SK-N-SH treated with all-trans-retinoic acid at 6 μM for 48 hours (cell line): ENCODE measurements at regions not wholly inside any gene's neighbourhood (a gene's known extent, or its start where the extent isn't known, plus 50 kb on each side); places are given as distances from the start of the nearest gene placed in this dataset.

ENCODE experiments used
- ATAC-seq: fragments of 200-7000 bp; cut with Tn5 transposase; 3 replicates; pipeline ENCODE4 v1.9.1; 2020; ENCODE audit warnings: mild to moderate bottlenecking, moderate library complexity
- ARNTL ChIP-seq: fragments of 450-650 bp; formaldehyde crosslinking; IDR thresholded peaks from 2 replicates; pipeline ENCODE4 v1.5.0; 2020; ENCODE audit warnings: low read depth, mild to moderate bottlenecking, moderate library complexity, borderline replicate concordance
- BACH2 ChIP-seq: fragments of 250-450 bp; sonication (Bioruptor Pico); IDR thresholded peaks from 2 replicates; pipeline ENCODE4 v1.9.0; 2021; ENCODE audit warnings: mild to moderate bottlenecking, borderline replicate concordance
- ESRRG ChIP-seq: fragments of 250-450 bp; sonication (Bioruptor Pico); IDR thresholded peaks from 2 replicates; pipeline ENCODE4 v1.6.1; 2021; ENCODE audit warnings: mild to moderate bottlenecking
- ISL1 ChIP-seq: fragments of 250-450 bp; sonication (Bioruptor Pico); IDR thresholded peaks from 2 replicates; pipeline ENCODE4 v2.1.2; 2022; ENCODE audit warnings: mild to moderate bottlenecking, moderate library complexity
- OSR1 ChIP-seq: fragments of 250-450 bp; sonication (Bioruptor Pico); IDR thresholded peaks from 2 replicates; pipeline ENCODE4 v1.8.0; 2022; ENCODE audit warnings: moderate library complexity, mild to moderate bottlenecking, inconsistent platforms
- PPARA ChIP-seq: fragments of 250-450 bp; sonication (Bioruptor Pico); IDR thresholded peaks from 2 replicates; pipeline ENCODE4 v1.5.0; 2020; ENCODE audit warnings: mild to moderate bottlenecking, borderline replicate concordance
- TCF4 ChIP-seq: fragments of 250-450 bp; sonication (Bioruptor Pico); IDR thresholded peaks from 2 replicates; pipeline ENCODE4 v1.8.0; 2021; ENCODE audit warnings: mild to moderate bottlenecking, moderate library complexity, borderline replicate concordance
- ZC3H10 ChIP-seq: fragments of 250-450 bp; sonication (Bioruptor Pico); IDR thresholded peaks from 2 replicates; pipeline ENCODE4 v1.5.1; 2021; ENCODE audit warnings: mild to moderate bottlenecking, moderate library complexity
- ZFP3 ChIP-seq: fragments of 250-450 bp; sonication (Bioruptor Pico); IDR thresholded peaks from 2 replicates; pipeline ENCODE4 v1.5.0; 2020; ENCODE audit warnings: mild to moderate bottlenecking, moderate library complexity
- ZNF70 ChIP-seq: fragments of 450-650 bp; formaldehyde crosslinking; IDR thresholded peaks from 2 replicates; pipeline ENCODE4 v1.5.0; 2020; ENCODE audit warnings: mild to moderate bottlenecking, moderate library complexity
- ZNF8 ChIP-seq: fragments of 450-650 bp; formaldehyde crosslinking; IDR thresholded peaks from 2 replicates; pipeline ENCODE4 v1.5.0; 2020; ENCODE audit warnings: mild to moderate bottlenecking, moderate library complexity
- TF ChIP-seq, protein P1 (sequence below): fragments of 250-450 bp; sonication (Bioruptor Pico); IDR thresholded peaks from 2 replicates; pipeline ENCODE4 v1.8.0; 2021; ENCODE audit warnings: low read depth, mild to moderate bottlenecking, moderate library complexity, borderline replicate concordance
- TF ChIP-seq, protein P2 (sequence below): fragments of 250-450 bp; sonication (Bioruptor Pico); IDR thresholded peaks from 2 replicates; pipeline ENCODE4 v1.5.1; 2020; ENCODE audit warnings: low read depth, mild to moderate bottlenecking, moderate library complexity
- TF ChIP-seq, protein P3 (sequence below): fragments of 250-450 bp; sonication (Bioruptor Pico); IDR thresholded peaks from 2 replicates; pipeline ENCODE4 v1.5.0; 2020; ENCODE audit warnings: mild to moderate bottlenecking, moderate library complexity
- TF ChIP-seq, protein P4 (sequence below): fragments of 250-450 bp; sonication (Bioruptor Pico); IDR thresholded peaks from 2 replicates; pipeline ENCODE4 v1.8.0; 2020; ENCODE audit warnings: mild to moderate bottlenecking, moderate library complexity, borderline replicate concordance

DNA sequence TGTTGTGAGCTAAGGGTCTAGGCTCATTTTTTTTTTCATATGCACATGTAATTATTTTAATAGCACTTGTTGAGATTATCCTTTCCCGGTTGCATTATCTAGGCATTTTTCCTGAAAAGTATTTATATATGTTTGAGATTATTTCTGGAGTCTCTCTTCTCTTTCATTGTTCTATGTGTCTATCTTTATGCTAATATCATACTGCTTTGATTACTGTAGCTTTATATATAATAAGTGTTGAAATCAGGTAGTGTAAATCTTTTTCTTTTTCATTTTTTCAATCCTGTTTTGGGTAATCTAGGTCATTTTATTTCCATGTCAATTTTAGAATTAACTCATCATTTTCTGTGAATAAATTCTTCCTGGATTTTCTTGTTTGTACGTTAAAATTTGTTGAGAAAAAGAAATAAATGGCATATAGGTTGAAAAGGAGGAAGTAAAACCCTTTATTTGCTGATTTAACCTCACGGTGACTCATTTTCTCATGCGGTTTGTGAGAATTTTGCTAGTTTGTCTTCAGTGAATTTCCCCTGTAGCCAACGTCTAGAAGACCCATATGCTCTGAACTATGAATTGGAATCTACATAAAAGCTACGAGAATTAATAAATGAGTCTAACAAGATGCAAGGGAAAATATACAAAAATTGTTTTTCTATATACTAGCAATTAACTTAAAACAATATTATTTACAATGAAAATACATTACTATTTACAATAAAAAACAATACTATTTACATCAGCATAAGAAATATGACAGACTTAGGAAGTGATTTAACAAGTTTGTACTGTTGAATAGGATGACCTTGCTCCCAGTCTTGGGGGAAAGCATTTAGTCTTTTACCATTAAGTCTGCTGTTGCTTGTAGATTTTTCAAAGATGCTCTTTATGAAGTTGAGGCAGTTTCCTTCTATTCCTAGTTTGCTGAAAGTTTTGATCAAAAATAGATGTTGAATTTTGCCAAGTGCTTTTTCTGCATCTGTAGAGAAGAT is 105.0 kb downstream of the SNAPC1 start:
- no peak for ATAC-seq
- TF ChIP-seq ZNF8 (CRISPR knock-in tag) (no peak), ARNTL (CRISPR knock-in tag) (no peak)

DNA sequence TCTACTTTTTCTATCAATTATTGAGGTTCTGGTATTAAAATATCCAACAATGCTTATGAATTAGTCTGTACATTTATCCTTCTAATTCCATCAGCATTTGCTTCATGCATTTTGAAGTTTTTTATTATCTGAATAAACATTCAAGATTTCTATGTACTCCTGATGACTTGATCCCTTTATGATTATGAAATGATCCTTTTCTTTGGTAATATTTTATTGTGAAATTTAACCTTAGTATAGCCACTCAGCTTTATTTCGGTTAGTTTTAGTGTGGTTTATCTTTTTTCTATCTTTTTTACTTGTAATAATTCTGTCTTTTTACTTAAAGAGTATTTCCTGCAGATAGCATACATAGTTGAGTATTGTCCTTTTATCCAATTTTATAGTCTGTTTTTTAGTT is 106.6 kb downstream of the SNAPC1 start:
- TF ChIP-seq, protein P1, sequence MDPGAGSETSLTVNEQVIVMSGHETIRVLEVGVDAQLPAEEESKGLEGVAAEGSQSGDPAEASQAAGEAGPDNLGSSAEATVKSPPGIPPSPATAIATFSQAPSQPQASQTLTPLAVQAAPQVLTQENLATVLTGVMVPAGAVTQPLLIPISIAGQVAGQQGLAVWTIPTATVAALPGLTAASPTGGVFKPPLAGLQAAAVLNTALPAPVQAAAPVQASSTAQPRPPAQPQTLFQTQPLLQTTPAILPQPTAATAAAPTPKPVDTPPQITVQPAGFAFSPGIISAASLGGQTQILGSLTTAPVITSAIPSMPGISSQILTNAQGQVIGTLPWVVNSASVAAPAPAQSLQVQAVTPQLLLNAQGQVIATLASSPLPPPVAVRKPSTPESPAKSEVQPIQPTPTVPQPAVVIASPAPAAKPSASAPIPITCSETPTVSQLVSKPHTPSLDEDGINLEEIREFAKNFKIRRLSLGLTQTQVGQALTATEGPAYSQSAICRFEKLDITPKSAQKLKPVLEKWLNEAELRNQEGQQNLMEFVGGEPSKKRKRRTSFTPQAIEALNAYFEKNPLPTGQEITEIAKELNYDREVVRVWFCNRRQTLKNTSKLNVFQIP (CRISPR knock-in tag), result no peak
- TF ChIP-seq, protein P2, sequence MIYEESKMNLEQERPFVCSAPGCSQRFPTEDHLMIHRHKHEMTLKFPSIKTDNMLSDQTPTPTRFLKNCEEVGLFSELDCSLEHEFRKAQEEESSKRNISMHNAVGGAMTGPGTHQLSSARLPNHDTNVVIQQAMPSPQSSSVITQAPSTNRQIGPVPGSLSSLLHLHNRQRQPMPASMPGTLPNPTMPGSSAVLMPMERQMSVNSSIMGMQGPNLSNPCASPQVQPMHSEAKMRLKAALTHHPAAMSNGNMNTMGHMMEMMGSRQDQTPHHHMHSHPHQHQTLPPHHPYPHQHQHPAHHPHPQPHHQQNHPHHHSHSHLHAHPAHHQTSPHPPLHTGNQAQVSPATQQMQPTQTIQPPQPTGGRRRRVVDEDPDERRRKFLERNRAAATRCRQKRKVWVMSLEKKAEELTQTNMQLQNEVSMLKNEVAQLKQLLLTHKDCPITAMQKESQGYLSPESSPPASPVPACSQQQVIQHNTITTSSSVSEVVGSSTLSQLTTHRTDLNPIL (CRISPR knock-in tag), result no peak
- no peak for TF ChIP-seq BACH2 (CRISPR knock-in tag)
- TF ChIP-seq ISL1 (CRISPR knock-in tag), result no peak
- ATAC-seq, result no peak

DNA sequence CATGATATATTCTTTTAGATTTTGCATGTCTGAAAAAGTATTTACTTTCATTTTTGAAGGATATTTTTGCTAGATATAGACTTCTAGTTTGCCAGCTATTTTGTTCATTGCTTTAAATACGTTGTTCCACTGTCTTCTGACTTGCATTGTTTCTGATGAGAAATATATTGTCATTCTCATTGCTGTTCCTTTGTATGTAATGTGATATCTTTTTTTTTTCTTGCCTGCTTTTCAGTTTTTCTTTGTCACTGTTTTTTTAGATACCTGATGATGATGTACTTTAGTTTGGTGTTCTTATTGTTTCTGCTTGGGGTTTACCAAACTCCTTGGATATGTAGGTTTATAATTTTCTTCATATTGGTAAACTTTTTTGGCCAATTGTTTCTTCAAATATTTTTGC is 107.9 kb downstream of the SNAPC1 start:
- ATAC-seq, result no peak
- TF ChIP-seq ISL1 (CRISPR knock-in tag), result no peak

DNA sequence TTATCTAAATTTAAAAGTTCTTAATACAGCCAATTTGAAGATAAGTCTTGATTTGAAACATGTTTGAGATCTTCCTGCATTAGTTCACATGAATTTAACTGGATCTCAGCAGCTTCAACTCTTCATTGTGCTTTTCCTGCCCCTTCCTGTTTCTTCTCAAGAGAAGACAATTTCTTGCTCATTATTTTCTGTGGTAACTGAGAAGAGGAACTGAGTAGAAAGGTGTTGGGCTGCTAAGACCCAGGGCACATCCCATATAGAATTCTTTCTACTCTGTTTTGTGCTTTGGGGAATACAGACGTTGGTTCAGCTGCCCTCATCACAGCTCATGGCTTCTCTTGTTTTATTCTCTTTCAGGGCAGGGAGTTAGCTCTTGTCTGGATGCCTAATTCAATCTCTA is 110.2 kb downstream of the SNAPC1 start:
- ATAC-seq, result no peak

DNA sequence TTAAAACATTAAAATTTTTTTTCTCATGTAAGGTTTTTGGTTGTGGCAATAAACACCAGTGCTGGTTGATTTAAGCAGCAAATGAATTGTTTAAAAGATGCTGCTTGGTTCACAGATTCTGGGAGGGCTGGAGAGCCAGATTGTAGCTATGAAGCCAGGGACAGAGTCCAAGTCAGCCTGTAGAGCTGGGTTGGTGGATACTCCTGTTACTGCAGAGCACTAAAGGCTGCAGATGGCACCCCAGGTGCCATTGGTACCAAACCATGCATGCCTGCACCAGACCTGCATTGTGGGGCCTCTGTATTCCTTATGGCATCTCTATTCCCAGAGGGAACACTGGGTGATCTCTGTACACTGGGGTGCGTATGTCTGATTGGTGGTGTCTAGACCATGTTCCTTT is 113.3 kb downstream of the SNAPC1 start:
- TF ChIP-seq BACH2 (CRISPR knock-in tag) (no peak), ESRRG (CRISPR knock-in tag) (no peak), ZNF8 (CRISPR knock-in tag) (no peak), OSR1 (CRISPR knock-in tag) (no peak)
- TF ChIP-seq, protein P3, sequence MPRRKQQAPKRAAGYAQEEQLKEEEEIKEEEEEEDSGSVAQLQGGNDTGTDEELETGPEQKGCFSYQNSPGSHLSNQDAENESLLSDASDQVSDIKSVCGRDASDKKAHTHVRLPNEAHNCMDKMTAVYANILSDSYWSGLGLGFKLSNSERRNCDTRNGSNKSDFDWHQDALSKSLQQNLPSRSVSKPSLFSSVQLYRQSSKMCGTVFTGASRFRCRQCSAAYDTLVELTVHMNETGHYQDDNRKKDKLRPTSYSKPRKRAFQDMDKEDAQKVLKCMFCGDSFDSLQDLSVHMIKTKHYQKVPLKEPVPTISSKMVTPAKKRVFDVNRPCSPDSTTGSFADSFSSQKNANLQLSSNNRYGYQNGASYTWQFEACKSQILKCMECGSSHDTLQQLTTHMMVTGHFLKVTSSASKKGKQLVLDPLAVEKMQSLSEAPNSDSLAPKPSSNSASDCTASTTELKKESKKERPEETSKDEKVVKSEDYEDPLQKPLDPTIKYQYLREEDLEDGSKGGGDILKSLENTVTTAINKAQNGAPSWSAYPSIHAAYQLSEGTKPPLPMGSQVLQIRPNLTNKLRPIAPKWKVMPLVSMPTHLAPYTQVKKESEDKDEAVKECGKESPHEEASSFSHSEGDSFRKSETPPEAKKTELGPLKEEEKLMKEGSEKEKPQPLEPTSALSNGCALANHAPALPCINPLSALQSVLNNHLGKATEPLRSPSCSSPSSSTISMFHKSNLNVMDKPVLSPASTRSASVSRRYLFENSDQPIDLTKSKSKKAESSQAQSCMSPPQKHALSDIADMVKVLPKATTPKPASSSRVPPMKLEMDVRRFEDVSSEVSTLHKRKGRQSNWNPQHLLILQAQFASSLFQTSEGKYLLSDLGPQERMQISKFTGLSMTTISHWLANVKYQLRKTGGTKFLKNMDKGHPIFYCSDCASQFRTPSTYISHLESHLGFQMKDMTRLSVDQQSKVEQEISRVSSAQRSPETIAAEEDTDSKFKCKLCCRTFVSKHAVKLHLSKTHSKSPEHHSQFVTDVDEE (CRISPR knock-in tag), result no peak
- TF ChIP-seq, all 23 proteins: peak for 0
- ATAC-seq, result no peak

More for the DNA sequence above, 110.2 kb downstream of the SNAPC1 start:
- no peak for TF ChIP-seq ISL1 (CRISPR knock-in tag)
- TF ChIP-seq OSR1 (CRISPR knock-in tag), result no peak
- no peak for TF ChIP-seq ZC3H10 (CRISPR knock-in tag)
- TF ChIP-seq ZNF8 (CRISPR knock-in tag), result no peak
- TF ChIP-seq, all 23 proteins: peak for 0

DNA sequence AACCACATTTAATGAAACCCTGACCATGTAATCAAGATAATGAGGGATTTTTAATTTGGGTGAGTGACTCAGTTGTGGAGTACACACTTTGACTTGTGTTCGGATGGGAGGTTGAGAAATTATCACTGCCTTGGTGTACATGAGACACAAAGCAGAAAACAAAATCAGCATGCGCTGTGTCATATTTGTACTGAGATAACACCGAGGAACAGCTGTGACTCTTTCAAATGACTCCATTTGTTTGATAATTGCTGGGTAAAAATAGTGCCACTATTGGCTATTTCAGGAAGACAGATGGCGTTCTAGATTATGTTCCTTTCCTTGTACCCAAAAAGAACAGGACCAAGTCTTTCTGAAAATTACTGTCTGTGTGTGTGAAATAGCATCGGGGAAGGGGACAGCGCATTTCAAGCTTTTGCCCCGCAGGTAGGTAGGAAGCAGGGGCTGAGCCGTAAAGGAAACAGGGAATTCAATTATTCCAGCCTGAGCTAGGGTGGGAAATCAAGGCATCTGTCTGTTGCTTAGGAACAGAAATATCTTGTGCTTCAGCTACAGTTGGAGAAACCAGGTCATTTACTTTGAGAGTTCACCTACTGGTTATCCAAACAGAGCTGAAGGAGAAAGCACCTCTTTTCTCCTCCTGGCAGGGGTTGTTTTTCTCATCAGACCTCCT is 114.3 kb downstream of the SNAPC1 start:
- no peak for TF ChIP-seq ISL1 (CRISPR knock-in tag)
- no peak for TF ChIP-seq OSR1 (CRISPR knock-in tag)
- no peak for TF ChIP-seq PPARA (CRISPR knock-in tag)
- TF ChIP-seq, protein P3 (CRISPR knock-in tag), result 0 out of 2 replicates have a peak, but pooled peaks have one; percentile 18
- no peak for TF ChIP-seq BACH2 (CRISPR knock-in tag)
- peak; percentile 58 for TF ChIP-seq TCF4 (CRISPR knock-in tag)
- no peak for TF ChIP-seq ZNF70
- no peak for TF ChIP-seq ZFP3 (CRISPR knock-in tag)
- TF ChIP-seq, protein P4, sequence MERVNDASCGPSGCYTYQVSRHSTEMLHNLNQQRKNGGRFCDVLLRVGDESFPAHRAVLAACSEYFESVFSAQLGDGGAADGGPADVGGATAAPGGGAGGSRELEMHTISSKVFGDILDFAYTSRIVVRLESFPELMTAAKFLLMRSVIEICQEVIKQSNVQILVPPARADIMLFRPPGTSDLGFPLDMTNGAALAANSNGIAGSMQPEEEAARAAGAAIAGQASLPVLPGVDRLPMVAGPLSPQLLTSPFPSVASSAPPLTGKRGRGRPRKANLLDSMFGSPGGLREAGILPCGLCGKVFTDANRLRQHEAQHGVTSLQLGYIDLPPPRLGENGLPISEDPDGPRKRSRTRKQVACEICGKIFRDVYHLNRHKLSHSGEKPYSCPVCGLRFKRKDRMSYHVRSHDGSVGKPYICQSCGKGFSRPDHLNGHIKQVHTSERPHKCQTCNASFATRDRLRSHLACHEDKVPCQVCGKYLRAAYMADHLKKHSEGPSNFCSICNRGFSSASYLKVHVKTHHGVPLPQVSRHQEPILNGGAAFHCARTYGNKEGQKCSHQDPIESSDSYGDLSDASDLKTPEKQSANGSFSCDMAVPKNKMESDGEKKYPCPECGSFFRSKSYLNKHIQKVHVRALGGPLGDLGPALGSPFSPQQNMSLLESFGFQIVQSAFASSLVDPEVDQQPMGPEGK, result no peak
- ATAC-seq, result no peak; the same call in 2 of the 3 replicates
